Smooth muscle cell (in vitro differentiated cells): ENCODE measurements at regions not wholly inside any gene's neighbourhood (a gene's known extent, or its start where the extent isn't known, plus 50 kb on each side); places are given as distances from the start of the nearest gene placed in this dataset.
A peak's percentile ranks its signal among the peaks of the same experiment; 100 is the strongest.
"Not testable (repeated sequence)": the region's sequence is repeated elsewhere in the genome, so short reads cannot be mapped to it uniquely, and the experiment has no call there.

Experiments
- DNase-seq: peaks from one replicate; lab custom pipeline; 2025; ENCODE audit not compliant: unreplicated experiment; lab: John Stamatoyannopoulos, UW
- H2AFZ ChIP-seq: fragments of 200-600 bp; sonication (generic); 2 replicates; pipeline ENCODE4 v1.6.0; 2016; ENCODE audit warnings: antibody characterized with exemption, low read depth, mild to moderate bottlenecking
- H3F3A ChIP-seq: fragments of 200-600 bp; sonication (generic); 2 replicates; pipeline ENCODE4 v1.6.0; 2017; ENCODE audit warnings: antibody characterized with exemption, low read depth
- H3K27ac ChIP-seq: fragments of 200-600 bp; sonication (generic); 2 replicates; pipeline ENCODE4 v1.5.1; 2016; ENCODE audit warnings: low read depth, mild to moderate bottlenecking
- H3K27me3 ChIP-seq: fragments of 200-600 bp; sonication (generic); 2 replicates; pipeline ENCODE4 v1.6.1; 2016; ENCODE audit warnings: low read depth, mild to moderate bottlenecking
- H3K36me3 ChIP-seq: fragments of 200-600 bp; sonication (generic); 2 replicates; pipeline ENCODE4 v1.5.1; 2016; ENCODE audit warnings: low read depth
- H3K4me1 ChIP-seq: fragments of 200-600 bp; sonication (generic); 2 replicates; pipeline ENCODE4 v1.5.1; 2016; ENCODE audit warnings: low read depth
- H3K4me2 ChIP-seq: fragments of 200-600 bp; sonication (generic); 2 replicates; pipeline ENCODE4 v1.6.0; 2016; ENCODE audit warnings: mild to moderate bottlenecking
- H3K4me3 ChIP-seq: fragments of 200-600 bp; sonication (generic); 2 replicates; pipeline ENCODE4 v1.5.1; 2016; ENCODE audit warnings: mild to moderate bottlenecking
- H3K79me2 ChIP-seq: fragments of 200-600 bp; sonication (generic); 2 replicates; pipeline ENCODE4 v1.6.0; 2016; ENCODE audit warnings: low read depth, mild to moderate bottlenecking
- H3K9ac ChIP-seq: fragments of 200-600 bp; sonication (generic); 2 replicates; pipeline ENCODE4 v1.6.0; 2016; ENCODE audit warnings: low read depth
- H3K9me3 ChIP-seq: fragments of 200-600 bp; sonication (generic); replicated peaks from 2 replicates; pipeline ENCODE4 v1.5.1; 2016; ENCODE audit warnings: low read depth
- H4K20me1 ChIP-seq: fragments of 200-600 bp; sonication (generic); 2 replicates; pipeline ENCODE4 v1.6.0; 2016; ENCODE audit warnings: low read depth
- WGBS: methylation state at CpG from one replicate; pipeline ENCODE4 v1.1.7; 2016; ENCODE audit warnings: low lambda C conversion rate; 5-methylcytosine and 5-hydroxymethylcytosine counted together
- TF ChIP-seq, protein P1 (sequence below): fragments of 200-600 bp; sonication (generic); IDR thresholded peaks from 2 replicates; pipeline ENCODE4 v1.5.1; 2017; ENCODE audit warnings: borderline replicate concordance, mild to moderate bottlenecking, antibody characterized with exemption; ENCODE audit not compliant: insufficient read depth, poor library complexity, severe bottlenecking

DNA sequence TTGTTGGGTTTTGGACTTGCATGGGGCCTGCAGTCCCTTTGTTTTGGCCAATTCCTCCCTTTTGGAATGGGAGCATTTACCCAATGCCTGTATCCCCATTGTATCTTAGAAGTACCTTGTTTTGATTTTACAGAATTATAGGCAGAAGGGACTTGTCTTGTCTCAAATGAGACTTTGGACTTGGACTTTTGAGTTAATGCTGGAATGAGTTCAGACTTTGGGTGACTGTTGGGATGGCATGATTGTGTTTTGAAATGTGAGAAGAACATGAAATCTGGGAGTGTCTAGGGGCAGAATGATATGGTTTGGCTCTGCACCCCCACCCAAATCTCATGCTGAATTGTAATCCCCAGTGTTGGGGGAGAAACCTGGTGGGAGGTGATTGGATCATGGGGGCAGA is 76.8 kb upstream of the MKI67 start:
- no peak for DNase-seq
- Histone ChIP-seq H3K4me2 (no peak overlapping the region), H3K27ac (no peak overlapping the region), H3K79me2 (no peaks in the 10 kb centered on the region), H3K9ac (no peak overlapping the region), H3K27me3 (no peaks in the 10 kb centered on the region), H2AFZ (no peak overlapping the region), H4K20me1 (no peaks in the 10 kb centered on the region), H3K4me3 (no peak overlapping the region), H3K4me1 (no peaks in the 10 kb centered on the region), H3F3A (no peaks in the 10 kb centered on the region), H3K36me3 (no peaks in the 10 kb centered on the region), H3K9me3 (no peaks in the 10 kb centered on the region)
- TF ChIP-seq, protein P1, sequence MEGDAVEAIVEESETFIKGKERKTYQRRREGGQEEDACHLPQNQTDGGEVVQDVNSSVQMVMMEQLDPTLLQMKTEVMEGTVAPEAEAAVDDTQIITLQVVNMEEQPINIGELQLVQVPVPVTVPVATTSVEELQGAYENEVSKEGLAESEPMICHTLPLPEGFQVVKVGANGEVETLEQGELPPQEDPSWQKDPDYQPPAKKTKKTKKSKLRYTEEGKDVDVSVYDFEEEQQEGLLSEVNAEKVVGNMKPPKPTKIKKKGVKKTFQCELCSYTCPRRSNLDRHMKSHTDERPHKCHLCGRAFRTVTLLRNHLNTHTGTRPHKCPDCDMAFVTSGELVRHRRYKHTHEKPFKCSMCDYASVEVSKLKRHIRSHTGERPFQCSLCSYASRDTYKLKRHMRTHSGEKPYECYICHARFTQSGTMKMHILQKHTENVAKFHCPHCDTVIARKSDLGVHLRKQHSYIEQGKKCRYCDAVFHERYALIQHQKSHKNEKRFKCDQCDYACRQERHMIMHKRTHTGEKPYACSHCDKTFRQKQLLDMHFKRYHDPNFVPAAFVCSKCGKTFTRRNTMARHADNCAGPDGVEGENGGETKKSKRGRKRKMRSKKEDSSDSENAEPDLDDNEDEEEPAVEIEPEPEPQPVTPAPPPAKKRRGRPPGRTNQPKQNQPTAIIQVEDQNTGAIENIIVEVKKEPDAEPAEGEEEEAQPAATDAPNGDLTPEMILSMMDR, result no peak

DNA sequence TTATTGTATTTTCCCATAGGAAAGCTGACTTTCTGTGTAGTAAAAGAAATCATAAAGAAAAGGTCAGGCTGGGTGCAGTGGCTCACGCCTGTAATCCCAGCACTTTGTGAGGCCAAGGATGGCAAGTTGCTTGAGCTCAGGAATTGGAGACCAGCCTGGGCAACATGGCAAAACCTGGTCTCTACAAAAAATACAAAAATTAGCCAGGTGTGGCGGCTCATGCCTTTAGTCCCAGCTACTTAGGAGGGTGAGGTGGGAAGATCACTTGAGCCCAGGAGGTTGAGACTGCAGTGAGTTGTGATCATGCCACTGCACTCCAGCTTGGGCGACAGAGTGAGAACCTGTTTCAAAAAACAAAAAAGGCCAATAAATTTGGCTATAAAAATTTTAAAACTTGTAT is 79.4 kb upstream of the MKI67 start:
- not testable (repeated sequence) for H3K27ac ChIP-seq, H2AFZ ChIP-seq, DNase-seq, H3K79me2 ChIP-seq, H3F3A ChIP-seq, H3K4me3 ChIP-seq, H4K20me1 ChIP-seq, H3K9me3 ChIP-seq, H3K9ac ChIP-seq, H3K4me1 ChIP-seq, H3K27me3 ChIP-seq, H3K4me2 ChIP-seq, H3K36me3 ChIP-seq
- 75% methylated on average over 3 of the region's 3 CpGs for WGBS

DNA sequence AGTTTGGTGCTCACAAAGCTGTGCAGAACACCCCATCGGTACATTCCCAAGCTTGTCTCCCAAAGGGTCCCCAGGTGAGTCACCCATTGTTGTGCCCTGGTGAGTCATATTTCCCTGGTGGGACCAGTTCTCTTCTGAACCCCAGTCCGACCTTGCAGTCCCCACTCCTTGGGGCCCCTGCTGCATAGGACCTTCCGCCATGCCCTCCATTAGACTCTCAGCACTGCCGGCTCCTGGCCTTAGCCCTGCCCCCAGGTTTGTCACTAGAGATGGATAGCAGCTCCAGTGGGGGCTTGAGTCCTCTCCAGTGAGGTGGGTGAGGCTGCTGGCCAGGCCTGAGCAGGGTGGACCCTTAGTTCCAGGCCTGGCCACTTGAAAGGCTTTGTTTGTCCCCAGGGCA is 80.5 kb upstream of the MKI67 start:
- Histone ChIP-seq H2AFZ (no peak overlapping the region), H3K9me3 (no peaks in the 10 kb centered on the region), H4K20me1 (no peaks in the 10 kb centered on the region), H3K27me3 (no peaks in the 10 kb centered on the region), H3K9ac (no peak overlapping the region), H3K27ac (no peak overlapping the region), H3K4me1 (no peaks in the 10 kb centered on the region), H3K79me2 (no peaks in the 10 kb centered on the region), H3K4me2 (no peak overlapping the region), H3F3A (no peaks in the 10 kb centered on the region), H3K36me3 (no peaks in the 10 kb centered on the region), H3K4me3 (no peak overlapping the region)
- TF ChIP-seq, protein P1, result no peak
- DNase-seq, result no peak
- 88% methylated on average over 4 of the region's 4 CpGs for WGBS

DNA sequence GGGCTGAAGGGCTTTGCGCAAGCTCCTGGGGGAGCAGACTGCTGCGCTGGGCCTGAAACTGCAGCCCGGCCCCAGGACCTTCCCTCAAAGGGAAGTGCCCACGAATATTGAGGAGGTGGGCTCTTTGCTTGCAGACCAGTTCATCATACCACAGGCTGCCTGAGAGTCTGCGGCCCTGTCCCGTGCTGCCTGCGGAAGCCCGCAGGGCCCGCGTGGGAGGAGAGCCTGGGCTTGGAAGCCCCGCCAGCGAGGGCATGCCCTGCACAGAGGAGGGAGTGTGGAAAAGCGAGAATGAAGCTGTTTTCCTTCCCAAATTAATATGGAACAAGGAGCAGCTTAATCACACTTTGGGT is 83.6 kb upstream of the MKI67 start:
- Histone ChIP-seq H3K4me1 (no peaks in the 10 kb centered on the region), H4K20me1 (no peaks in the 10 kb centered on the region), H3K4me3 (peak overlapping the region; percentile 67), H3K4me2 (peak overlapping the region; percentile 58), H3K36me3 (no peaks in the 10 kb centered on the region), H3K9me3 (no peaks in the 10 kb centered on the region), H3K27ac (no peak overlapping the region), H3K9ac (no peak overlapping the region), H2AFZ (no peak overlapping the region), H3F3A (no peaks in the 10 kb centered on the region), H3K27me3 (no peaks in the 10 kb centered on the region), H3K79me2 (no peaks in the 10 kb centered on the region)
- WGBS, result 88% methylated on average over 13 of the region's 13 CpGs
- DNase-seq, result no peak
- TF ChIP-seq, protein P1, result no peak
